ENCODE measurements at regions not wholly inside any gene's neighbourhood (a gene's known extent, or its start where the extent isn't known, plus 50 kb on each side); places are given as distances from the start of the nearest gene placed in this dataset.

- Histone ChIP-seq H3K9ac (ENCODE audit: low read length) (no peak overlapping the region), H3K79me2 (ENCODE audit: control insufficient read depth, insufficient read depth, low read length) (no peaks in the 10 kb centered on the region), H2AFZ (ENCODE audit: insufficient read depth, low read depth, low read length, poor library complexity, severe bottlenecking) (no peak overlapping the region), H3K4me1 (ENCODE audit: control insufficient read depth in 2 of 2, insufficient read depth in 2 of 2, low read length in 2 of 2) (peaks cover 0 to 2% of the 10 kb centered on the region in 2 donors), H3K27me3 (replicated peaks in 1 of 4; ENCODE audit: control extremely low read depth in 1 of 4, control insufficient read depth in 3 of 4, insufficient read depth in 4 of 4, low read length in 3 of 4) (no peaks in the 10 kb centered on the region), H3K4me2 (replicated peaks; ENCODE audit: low read depth, low read length, poor library complexity, severe bottlenecking) (no peak overlapping the region), H3K27ac (ENCODE audit: low read length in 2 of 2) (no peak overlapping the region), H3K4me3 (ENCODE audit: control extremely low read depth in 1 of 5, extremely low read depth in 1 of 5, insufficient read depth in 1 of 5, low read depth in 2 of 5, low read length in 4 of 5) (no peak overlapping the region), H3K9me3 (ENCODE audit: control extremely low read depth in 1 of 3, control insufficient read depth in 2 of 3, insufficient read depth in 1 of 3, low read length in 2 of 3) (no peaks in the 10 kb centered on the region), H4K20me1 (ENCODE audit: control insufficient read depth, insufficient read depth, low read length, poor library complexity, severe bottlenecking) (no peaks in the 10 kb centered on the region), H3K36me3 (replicated peaks in 1 of 2; ENCODE audit: control extremely low read depth in 1 of 2, control insufficient read depth in 1 of 2, extremely low read depth in 1 of 2, insufficient read depth in 2 of 2, low read length in 1 of 2) (no peaks in the 10 kb centered on the region)
- peaks cover 11% of the 10 kb centered on the region for H3K27me3 Mint-ChIP-seq
- ATAC-seq (ENCODE audit: low read depth): no peak
- peaks cover 1% of the 10 kb centered on the region for H3K4me1 Mint-ChIP-seq
- H3K4me3 Mint-ChIP-seq: no peak overlapping the region
- ChIA-PET CTCF (interaction anchor here (0.7 kb wide), 1 partner anchor 77 kb away, joined by 3 read pairs; no protein-coding TSS in a partner anchor), POLR2A (no interaction called here)
- DNase-seq: no peak
- intact Hi-C loops (cut with micrococcal nuclease): no loop called here
- H3K9me3 Mint-ChIP-seq (ENCODE audit: insufficient read depth): no peaks in the 10 kb centered on the region
- WGBS (ENCODE audit: insufficient coverage): 78% methylated on average over 9 of the region's 11 CpGs
- no peak overlapping the region for H3K27ac Mint-ChIP-seq
- no peak for TF ChIP-seq EZH2 (IDR thresholded peaks at IDR 0.05; ENCODE audit: borderline replicate concordance, insufficient read depth, low read depth, low read length, poor library complexity, severe bottlenecking)
- TF ChIP-seq CTCF (IDR thresholded peaks at IDR 0.05): no peak
Observed at GRCh38 chr15:77871852-77872371, 205.6 kb downstream of the TBC1D2B start.

- 36% methylated on average over 20 of the region's 21 CpGs for WGBS (ENCODE audit: insufficient coverage)
- Histone ChIP-seq H3K4me3 (ENCODE audit: control extremely low read depth in 1 of 5, extremely low read depth in 1 of 5, insufficient read depth in 1 of 5, low read depth in 2 of 5, low read length in 4 of 5) (no peak overlapping the region), H3K9ac (ENCODE audit: low read length) (no peak overlapping the region), H3K27me3 (replicated peaks in 1 of 4; ENCODE audit: control extremely low read depth in 1 of 4, control insufficient read depth in 3 of 4, insufficient read depth in 4 of 4, low read length in 3 of 4) (no peaks in the 10 kb centered on the region), H3K4me1 (ENCODE audit: control insufficient read depth in 2 of 2, insufficient read depth in 2 of 2, low read length in 2 of 2) (peaks cover 0 to 2% of the 10 kb centered on the region in 2 donors), H4K20me1 (ENCODE audit: control insufficient read depth, insufficient read depth, low read length, poor library complexity, severe bottlenecking) (no peaks in the 10 kb centered on the region), H3K27ac (ENCODE audit: low read length in 2 of 2) (no peak overlapping the region), H3K79me2 (ENCODE audit: control insufficient read depth, insufficient read depth, low read length) (no peaks in the 10 kb centered on the region), H3K9me3 (ENCODE audit: control extremely low read depth in 1 of 3, control insufficient read depth in 2 of 3, insufficient read depth in 1 of 3, low read length in 2 of 3) (no peaks in the 10 kb centered on the region), H2AFZ (ENCODE audit: insufficient read depth, low read depth, low read length, poor library complexity, severe bottlenecking) (peak overlapping the region; percentile 44), H3K4me2 (replicated peaks; ENCODE audit: low read depth, low read length, poor library complexity, severe bottlenecking) (peak overlapping the region; percentile 11), H3K36me3 (replicated peaks in 1 of 2; ENCODE audit: control extremely low read depth in 1 of 2, control insufficient read depth in 1 of 2, extremely low read depth in 1 of 2, insufficient read depth in 2 of 2, low read length in 1 of 2) (no peaks in the 10 kb centered on the region)
- Mint-ChIP-seq H3K9me3 (ENCODE audit: insufficient read depth) (no peaks in the 10 kb centered on the region), H3K4me1 (peaks cover 1% of the 10 kb centered on the region), H3K27ac (no peak overlapping the region), H3K4me3 (no peak overlapping the region), H3K27me3 (peaks cover 11% of the 10 kb centered on the region)
- DNase-seq (peak; percentile 49), ATAC-seq (ENCODE audit: low read depth) (peak; percentile 39)
- intact Hi-C loops (cut with micrococcal nuclease): no loop called here
- TF ChIP-seq CTCF (IDR thresholded peaks at IDR 0.05) (peak; percentile 78), EZH2 (IDR thresholded peaks at IDR 0.05; ENCODE audit: borderline replicate concordance, insufficient read depth, low read depth, low read length, poor library complexity, severe bottlenecking) (no peak)
- CTCF ChIA-PET: interaction anchor here (0.6 kb wide), 1 partner anchor 27 kb away, joined by 4 read pairs; no protein-coding TSS in a partner anchor
- POLR2A ChIA-PET: no interaction called here
Observed at GRCh38 chr15:77870195-77871065, 207.1 kb downstream of the TBC1D2B start.

Measured in B cell (primary cell).